ENCODE measurements at regions not wholly inside any gene's neighbourhood (a gene's known extent, or its start where the extent isn't known, plus 50 kb on each side); places are given as distances from the start of the nearest gene placed in this dataset.

- no peak for TF ChIP-seq SMAD4 (CRISPR knock-in tag; IDR thresholded peaks at IDR 0.05)
- TF ChIP-seq, protein P1, sequence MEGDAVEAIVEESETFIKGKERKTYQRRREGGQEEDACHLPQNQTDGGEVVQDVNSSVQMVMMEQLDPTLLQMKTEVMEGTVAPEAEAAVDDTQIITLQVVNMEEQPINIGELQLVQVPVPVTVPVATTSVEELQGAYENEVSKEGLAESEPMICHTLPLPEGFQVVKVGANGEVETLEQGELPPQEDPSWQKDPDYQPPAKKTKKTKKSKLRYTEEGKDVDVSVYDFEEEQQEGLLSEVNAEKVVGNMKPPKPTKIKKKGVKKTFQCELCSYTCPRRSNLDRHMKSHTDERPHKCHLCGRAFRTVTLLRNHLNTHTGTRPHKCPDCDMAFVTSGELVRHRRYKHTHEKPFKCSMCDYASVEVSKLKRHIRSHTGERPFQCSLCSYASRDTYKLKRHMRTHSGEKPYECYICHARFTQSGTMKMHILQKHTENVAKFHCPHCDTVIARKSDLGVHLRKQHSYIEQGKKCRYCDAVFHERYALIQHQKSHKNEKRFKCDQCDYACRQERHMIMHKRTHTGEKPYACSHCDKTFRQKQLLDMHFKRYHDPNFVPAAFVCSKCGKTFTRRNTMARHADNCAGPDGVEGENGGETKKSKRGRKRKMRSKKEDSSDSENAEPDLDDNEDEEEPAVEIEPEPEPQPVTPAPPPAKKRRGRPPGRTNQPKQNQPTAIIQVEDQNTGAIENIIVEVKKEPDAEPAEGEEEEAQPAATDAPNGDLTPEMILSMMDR (IDR thresholded peaks at IDR 0.05) = no peak
- TF ChIP-seq, protein P2, sequence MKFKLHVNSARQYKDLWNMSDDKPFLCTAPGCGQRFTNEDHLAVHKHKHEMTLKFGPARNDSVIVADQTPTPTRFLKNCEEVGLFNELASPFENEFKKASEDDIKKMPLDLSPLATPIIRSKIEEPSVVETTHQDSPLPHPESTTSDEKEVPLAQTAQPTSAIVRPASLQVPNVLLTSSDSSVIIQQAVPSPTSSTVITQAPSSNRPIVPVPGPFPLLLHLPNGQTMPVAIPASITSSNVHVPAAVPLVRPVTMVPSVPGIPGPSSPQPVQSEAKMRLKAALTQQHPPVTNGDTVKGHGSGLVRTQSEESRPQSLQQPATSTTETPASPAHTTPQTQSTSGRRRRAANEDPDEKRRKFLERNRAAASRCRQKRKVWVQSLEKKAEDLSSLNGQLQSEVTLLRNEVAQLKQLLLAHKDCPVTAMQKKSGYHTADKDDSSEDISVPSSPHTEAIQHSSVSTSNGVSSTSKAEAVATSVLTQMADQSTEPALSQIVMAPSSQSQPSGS (CRISPR knock-in tag; IDR thresholded peaks at IDR 0.05; ENCODE audit: borderline replicate concordance, low read depth) = no peak
- no peak for TF ChIP-seq SP1 (CRISPR knock-in tag; conservative IDR thresholded peaks at IDR 0.05)
- TF ChIP-seq, protein P3, sequence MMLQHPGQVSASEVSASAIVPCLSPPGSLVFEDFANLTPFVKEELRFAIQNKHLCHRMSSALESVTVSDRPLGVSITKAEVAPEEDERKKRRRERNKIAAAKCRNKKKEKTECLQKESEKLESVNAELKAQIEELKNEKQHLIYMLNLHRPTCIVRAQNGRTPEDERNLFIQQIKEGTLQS (CRISPR knock-in tag; conservative IDR thresholded peaks at IDR 0.05) = no peak
- TF ChIP-seq ESRRA (CRISPR knock-in tag; IDR thresholded peaks at IDR 0.05; ENCODE audit: borderline replicate concordance) = no peak
- TF ChIP-seq ZNF512 (CRISPR knock-in tag; IDR thresholded peaks at IDR 0.05; ENCODE audit: borderline replicate concordance) = no peak
- TF ChIP-seq, protein P4, sequence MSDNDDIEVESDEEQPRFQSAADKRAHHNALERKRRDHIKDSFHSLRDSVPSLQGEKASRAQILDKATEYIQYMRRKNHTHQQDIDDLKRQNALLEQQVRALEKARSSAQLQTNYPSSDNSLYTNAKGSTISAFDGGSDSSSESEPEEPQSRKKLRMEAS (CRISPR knock-in tag; IDR thresholded peaks at IDR 0.05) = no peak
- TF ChIP-seq CBFB (CRISPR knock-in tag; IDR thresholded peaks at IDR 0.05; ENCODE audit: low read depth) = no peak
Observed at GRCh38 chr4:11931266-11931820, 502.6 kb upstream of the HS3ST1 start.
